Transverse colon (tissue), 3 donors: ENCODE measurements at regions not wholly inside any gene's neighbourhood (a gene's known extent, or its start where the extent isn't known, plus 50 kb on each side); places are given as distances from the start of the nearest gene placed in this dataset.

ENCODE experiments used
- EP300 ChIP-seq: sonication (generic); formaldehyde crosslinking; IDR thresholded peaks from one replicate; pipeline ENCODE4 v1.6.1; 2017; ENCODE audit warnings: antibody characterized with exemption, low read depth
- POLR2A ChIP-seq: fragments of 450-650 bp; IDR thresholded peaks from one replicate; pipeline ENCODE4 v1.6.1; 2016; ENCODE audit warnings: antibody characterized with exemption, mild to moderate bottlenecking, moderate library complexity
- TF ChIP-seq, protein P1 (sequence below), 5 experiments: fragments of 200-600 bp in 3 of 5; fragments of 450-650 bp in 2 of 5; sonication (generic) in 3 of 5; IDR thresholded peaks; 1 replicate in 2 of 5; 2 replicates in 3 of 5; pipeline ENCODE4 v1.5.1; 2016 to 2017; ENCODE audit warnings: antibody characterized with exemption in 5 of 5, inconsistent platforms in 3 of 5, mild to moderate bottlenecking in 2 of 5, moderate library complexity in 1 of 5

DNA sequence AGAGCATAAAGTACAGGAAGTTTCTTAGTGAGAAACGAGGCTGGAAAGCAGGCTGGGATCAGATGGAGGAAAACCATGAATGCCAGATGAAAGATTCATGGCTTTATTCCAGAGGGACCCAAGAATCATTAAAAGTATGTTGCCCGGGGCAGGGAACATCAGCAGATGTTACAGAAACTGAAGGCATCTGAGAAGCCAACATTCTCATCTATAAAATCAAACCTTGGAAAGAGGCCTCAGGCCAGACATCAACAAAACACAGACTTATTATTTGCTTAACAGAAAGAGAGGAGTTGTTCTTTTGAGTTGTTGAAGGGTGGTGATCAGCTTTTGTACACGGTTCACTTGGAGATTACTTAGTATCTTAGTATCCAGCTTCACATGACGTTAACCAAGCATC, 543.6 kb downstream of the RFC3 start:
- TF ChIP-seq, protein P1, sequence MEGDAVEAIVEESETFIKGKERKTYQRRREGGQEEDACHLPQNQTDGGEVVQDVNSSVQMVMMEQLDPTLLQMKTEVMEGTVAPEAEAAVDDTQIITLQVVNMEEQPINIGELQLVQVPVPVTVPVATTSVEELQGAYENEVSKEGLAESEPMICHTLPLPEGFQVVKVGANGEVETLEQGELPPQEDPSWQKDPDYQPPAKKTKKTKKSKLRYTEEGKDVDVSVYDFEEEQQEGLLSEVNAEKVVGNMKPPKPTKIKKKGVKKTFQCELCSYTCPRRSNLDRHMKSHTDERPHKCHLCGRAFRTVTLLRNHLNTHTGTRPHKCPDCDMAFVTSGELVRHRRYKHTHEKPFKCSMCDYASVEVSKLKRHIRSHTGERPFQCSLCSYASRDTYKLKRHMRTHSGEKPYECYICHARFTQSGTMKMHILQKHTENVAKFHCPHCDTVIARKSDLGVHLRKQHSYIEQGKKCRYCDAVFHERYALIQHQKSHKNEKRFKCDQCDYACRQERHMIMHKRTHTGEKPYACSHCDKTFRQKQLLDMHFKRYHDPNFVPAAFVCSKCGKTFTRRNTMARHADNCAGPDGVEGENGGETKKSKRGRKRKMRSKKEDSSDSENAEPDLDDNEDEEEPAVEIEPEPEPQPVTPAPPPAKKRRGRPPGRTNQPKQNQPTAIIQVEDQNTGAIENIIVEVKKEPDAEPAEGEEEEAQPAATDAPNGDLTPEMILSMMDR (IDR thresholded peaks at IDR 0.05), result no peak
- TF ChIP-seq POLR2A (no peak), EP300 (no peak)
